K562 (cell line): ENCODE measurements at regions not wholly inside any gene's neighbourhood (a gene's known extent, or its start where the extent isn't known, plus 50 kb on each side); places are given as distances from the start of the nearest gene placed in this dataset.

Experiments used
- BRCA1 ChIP-seq, 2 experiments: fragments of 450-650 bp in 1 of 2; sonication (generic) in 1 of 2; formaldehyde crosslinking in 1 of 2; IDR thresholded peaks; 2 replicates each; pipeline versions ENCODE4 v1.5.0 to v1.6.1; 2017 to 2020; ENCODE audit warnings: mild to moderate bottlenecking in 1 of 2, missing genetic modification reagents in 1 of 2
- KLF6 ChIP-seq: fragments of 250-450 bp; sonication (Bioruptor Pico); IDR thresholded peaks from 2 replicates; pipeline ENCODE4 v1.4.0; 2020; ENCODE audit warnings: mild to moderate bottlenecking, moderate library complexity, borderline replicate concordance
- POLR2AphosphoS5 ChIP-seq: IDR thresholded peaks from 2 replicates; pipeline ENCODE4 v1.6.1; 2011; ENCODE audit warnings: mild to moderate bottlenecking, low read depth, low read length, moderate library complexity; ENCODE audit not compliant: control insufficient read depth, insufficient read depth
- SMAD3 ChIP-seq: fragments of 450-650 bp; formaldehyde crosslinking; conservative IDR thresholded peaks from 2 replicates; pipeline ENCODE4 v1.4.0; 2020; ENCODE audit warnings: mild to moderate bottlenecking
- ZNF133 ChIP-seq: fragments of 250-450 bp; sonication (Bioruptor Pico); IDR thresholded peaks from 2 replicates; pipeline ENCODE4 v1.4.0; 2020; ENCODE audit warnings: mild to moderate bottlenecking
- ZNF778 ChIP-seq: fragments of 450-650 bp; formaldehyde crosslinking; IDR thresholded peaks from 2 replicates; pipeline ENCODE4 v1.4.0; 2020; ENCODE audit warnings: mild to moderate bottlenecking, moderate library complexity
- TF ChIP-seq, protein P1 (sequence below): fragments of 450-650 bp; IDR thresholded peaks from 2 replicates; pipeline ENCODE4 v1.6.1; 2016; ENCODE audit warnings: low read depth, mild to moderate bottlenecking, moderate library complexity

DNA sequence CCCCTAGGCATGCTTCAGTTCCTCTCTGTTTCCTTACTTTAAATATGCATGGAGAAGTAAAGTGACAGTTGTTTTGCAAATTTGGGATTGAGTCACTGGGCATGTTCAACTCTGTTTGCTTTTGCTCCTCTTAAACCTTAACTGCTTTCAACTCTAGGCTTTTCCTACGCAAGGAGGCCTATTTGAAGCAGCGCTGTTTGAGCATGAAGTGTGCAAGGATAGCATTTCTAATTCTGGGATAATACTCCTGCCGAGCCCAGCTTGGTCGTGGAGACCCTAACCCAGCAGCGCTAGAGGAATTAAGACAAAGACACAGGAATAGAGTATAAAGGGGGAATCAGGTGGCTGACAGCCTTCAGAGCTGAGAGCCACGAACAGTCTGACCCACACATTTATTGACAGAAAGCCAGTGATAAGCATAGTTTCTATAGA, 803.4 kb upstream of the CDH10 start:
- no peak for TF ChIP-seq ZNF133
- no peak for TF ChIP-seq POLR2AphosphoS5
- TF ChIP-seq ZNF778 (CRISPR knock-in tag) = no peak
- no peak for TF ChIP-seq SMAD3 (CRISPR knock-in tag)
- TF ChIP-seq, protein P1, sequence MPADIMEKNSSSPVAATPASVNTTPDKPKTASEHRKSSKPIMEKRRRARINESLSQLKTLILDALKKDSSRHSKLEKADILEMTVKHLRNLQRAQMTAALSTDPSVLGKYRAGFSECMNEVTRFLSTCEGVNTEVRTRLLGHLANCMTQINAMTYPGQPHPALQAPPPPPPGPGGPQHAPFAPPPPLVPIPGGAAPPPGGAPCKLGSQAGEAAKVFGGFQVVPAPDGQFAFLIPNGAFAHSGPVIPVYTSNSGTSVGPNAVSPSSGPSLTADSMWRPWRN = no peak
- TF ChIP-seq KLF6 (CRISPR knock-in tag) = no peak
- TF ChIP-seq BRCA1 (IDR thresholded peaks at IDR 0.05) = no peak
- no peak for TF ChIP-seq BRCA1 (CRISPR knock-in tag; IDR thresholded peaks at IDR 0.05)
